Esophagus muscularis mucosa (tissue), 4 donors: ENCODE measurements at regions not wholly inside any gene's neighbourhood (a gene's known extent, or its start where the extent isn't known, plus 50 kb on each side); places are given as distances from the start of the nearest gene placed in this dataset.

Experiments used
- DNase-seq: peaks from one replicate; pipeline ENCODE4 v3.0.0-alpha.2; 2017; ENCODE audit errors: extremely low spot score
- H3K27ac ChIP-seq, 4 donors: fragments of 200-600 bp; sonication (generic); replicated peaks in 1 of 4; 1 replicate in 3 of 4; 2 replicates in 1 of 4; pipeline ENCODE4 v1.5.1; 2016 to 2019; ENCODE audit warnings: mild to moderate bottlenecking in 1 of 4
- H3K27me3 ChIP-seq, 4 donors: fragments of 200-600 bp; sonication (generic); one replicate each; pipeline versions ENCODE4 v1.5.1 to v1.6.0; 2016 to 2019
- H3K36me3 ChIP-seq, 4 donors: fragments of 200-600 bp; sonication (generic); one replicate each; pipeline ENCODE4 v1.5.1; 2016 to 2019
- H3K4me1 ChIP-seq, 4 donors: fragments of 200-600 bp; sonication (generic); one replicate each; pipeline ENCODE4 v1.5.1; 2016 to 2019
- H3K4me3 ChIP-seq, 4 donors: fragments of 200-600 bp; sonication (generic); 1 replicate in 2 of 4; 2 replicates in 2 of 4; pipeline ENCODE4 v1.5.1; 2016 to 2019; ENCODE audit warnings: mild to moderate bottlenecking in 4 of 4, moderate library complexity in 1 of 4
- H3K9me3 ChIP-seq, 4 donors: fragments of 200-600 bp; sonication (generic); 1 replicate in 3 of 4; 2 replicates in 1 of 4; pipeline ENCODE4 v1.5.1; 2016 to 2019
- CTCF ChIP-seq, 3 experiments: fragments of 200-600 bp in 2 of 3; fragments of 450-650 bp in 1 of 3; sonication (generic) in 2 of 3; IDR thresholded peaks; one replicate each; pipeline ENCODE4 v1.5.1; 2017 to 2019; ENCODE audit warnings: antibody characterized with exemption in 3 of 3, mild to moderate bottlenecking in 2 of 3, moderate library complexity in 1 of 3
- EP300 ChIP-seq: sonication (generic); formaldehyde crosslinking; IDR thresholded peaks from one replicate; pipeline ENCODE4 v1.6.1; 2017; ENCODE audit warnings: antibody characterized with exemption
- POLR2A ChIP-seq: fragments of 450-650 bp; IDR thresholded peaks from one replicate; pipeline ENCODE4 v1.6.1; 2017; ENCODE audit warnings: antibody characterized with exemption, moderate library complexity, mild to moderate bottlenecking, low read depth
- POLR2AphosphoS5 ChIP-seq, 2 donors: sonication (generic); formaldehyde crosslinking; IDR thresholded peaks; one replicate each; pipeline ENCODE4 v1.6.1; 2017; ENCODE audit warnings: antibody characterized with exemption in 2 of 2
- WGBS: methylation state at CpG from one replicate; pipeline ENCODE4 v1.1.5; 2018; 5-methylcytosine and 5-hydroxymethylcytosine counted together
- intact Hi-C: fragments of 100-400 bp; cut with DNase I; formaldehyde crosslinking; loops from one replicate; pipeline ENCODE4 v1.15.1; 2023

GRCh38 chr2:150047620-150048222 lies 439.7 kb downstream of the RND3 start:
- no peaks in the 10 kb centered on the region for H3K27me3 ChIP-seq
- intact Hi-C loops: no loop called here
- H3K36me3 ChIP-seq: no peaks in the 10 kb centered on the region
- no peak overlapping the region for H3K27ac ChIP-seq
- H3K9me3 ChIP-seq: no peaks in the 10 kb centered on the region
- H3K4me3 ChIP-seq: no peak overlapping the region
- no peak for DNase-seq
- no peaks in the 10 kb centered on the region for H3K4me1 ChIP-seq
- WGBS: 93% methylated on average over 2 of the region's 2 CpGs
- TF ChIP-seq CTCF (IDR thresholded peaks at IDR 0.05): no peak
- TF ChIP-seq POLR2AphosphoS5 (IDR thresholded peaks at IDR 0.05): no peak
- TF ChIP-seq POLR2A: no peak
- no peak for TF ChIP-seq EP300

GRCh38 chr2:150046810-150047209 lies 440.7 kb downstream of the RND3 start:
- Histone ChIP-seq H3K4me1 (no peaks in the 10 kb centered on the region), H3K4me3 (no peak overlapping the region), H3K27me3 (no peaks in the 10 kb centered on the region), H3K9me3 (no peaks in the 10 kb centered on the region), H3K27ac (no peak overlapping the region), H3K36me3 (no peaks in the 10 kb centered on the region)
- WGBS: 85% methylated on average over 4 of the region's 4 CpGs
- TF ChIP-seq POLR2AphosphoS5 (IDR thresholded peaks at IDR 0.05): no peak
- no peak for TF ChIP-seq EP300
- no peak for TF ChIP-seq POLR2A
- no peak for TF ChIP-seq CTCF (IDR thresholded peaks at IDR 0.05)
- intact Hi-C loops: no loop called here
- DNase-seq: no peak

GRCh38 chr2:150046211-150046610 lies 441.3 kb downstream of the RND3 start:
- Histone ChIP-seq H3K27me3 (no peaks in the 10 kb centered on the region), H3K9me3 (no peaks in the 10 kb centered on the region), H3K4me3 (no peak overlapping the region), H3K36me3 (no peaks in the 10 kb centered on the region), H3K27ac (no peak overlapping the region), H3K4me1 (no peaks in the 10 kb centered on the region)
- DNase-seq: no peak
- TF ChIP-seq CTCF (IDR thresholded peaks at IDR 0.05): no peak
- TF ChIP-seq EP300: no peak
- no peak for TF ChIP-seq POLR2A
- TF ChIP-seq POLR2AphosphoS5 (IDR thresholded peaks at IDR 0.05): no peak
- 80% methylated on average over 5 of the region's 5 CpGs for WGBS
- intact Hi-C loops: no loop called here

- no peak overlapping the region for H3K4me3 ChIP-seq
- intact Hi-C loops: no loop called here
- H3K9me3 ChIP-seq: no peaks in the 10 kb centered on the region
- TF ChIP-seq POLR2A (no peak), CTCF (IDR thresholded peaks at IDR 0.05) (no peak), POLR2AphosphoS5 (IDR thresholded peaks at IDR 0.05) (no peak), EP300 (no peak)
- 90% methylated on average over 4 of the region's 4 CpGs for WGBS
- H3K27me3 ChIP-seq: no peaks in the 10 kb centered on the region
- H3K27ac ChIP-seq: no peak overlapping the region
- no peak for DNase-seq
- no peaks in the 10 kb centered on the region for H3K4me1 ChIP-seq
- no peaks in the 10 kb centered on the region for H3K36me3 ChIP-seq
Observed at GRCh38 chr2:150045601-150046000, 441.9 kb downstream of the RND3 start.

GRCh38 chr2:150043172-150043500 lies 444.3 kb downstream of the RND3 start:
- TF ChIP-seq CTCF (IDR thresholded peaks at IDR 0.05): no peak
- no peak for TF ChIP-seq POLR2AphosphoS5 (IDR thresholded peaks at IDR 0.05)
- TF ChIP-seq EP300: no peak
- TF ChIP-seq POLR2A: no peak
- 94% methylated on average over 2 of the region's 2 CpGs for WGBS
- Histone ChIP-seq H3K4me3 (no peak overlapping the region), H3K4me1 (no peaks in the 10 kb centered on the region), H3K36me3 (no peaks in the 10 kb centered on the region), H3K27ac (no peak overlapping the region), H3K9me3 (no peaks in the 10 kb centered on the region), H3K27me3 (no peaks in the 10 kb centered on the region)
- intact Hi-C loops: no loop called here
- DNase-seq: no peak
